ENCODE measurements at regions not wholly inside any gene's neighbourhood (a gene's known extent, or its start where the extent isn't known, plus 50 kb on each side); places are given as distances from the start of the nearest gene placed in this dataset.

DNA sequence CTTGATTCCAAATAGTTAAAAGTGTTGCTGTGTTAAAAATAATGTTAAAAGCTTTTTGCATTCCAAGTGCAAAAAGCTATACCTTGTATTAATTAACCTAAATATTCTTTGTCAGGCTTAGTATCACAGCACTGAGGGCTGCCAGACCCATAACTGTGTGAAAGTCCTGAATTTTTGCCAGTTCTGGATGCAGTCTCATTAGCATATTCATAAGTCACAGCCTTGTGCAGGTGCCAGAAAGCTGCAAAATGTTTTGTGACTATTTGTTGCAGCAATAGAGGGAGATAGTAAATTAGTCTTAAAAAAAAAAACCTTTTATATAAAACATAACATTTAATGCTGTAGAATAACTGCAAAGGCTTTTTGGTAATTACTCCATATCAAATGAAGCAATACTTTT, 56.6 kb downstream of the SLITRK1 start:
- Histone ChIP-seq H3K27ac (ENCODE audit: poor library complexity, severe bottlenecking) (no peak overlapping the region), H3K4me1 (ENCODE audit: insufficient read depth, poor library complexity, severe bottlenecking) (no peaks in the 10 kb centered on the region), H3K4me3 (ENCODE audit: severe bottlenecking) (no peak overlapping the region), H3K9me3 (ENCODE audit: severe bottlenecking) (no peaks in the 10 kb centered on the region), H3K27me3 (ENCODE audit: insufficient read depth, poor library complexity, severe bottlenecking) (no peaks in the 10 kb centered on the region), H3K36me3 (ENCODE audit: low read depth) (no peaks in the 10 kb centered on the region)
- TF ChIP-seq, protein P1, sequence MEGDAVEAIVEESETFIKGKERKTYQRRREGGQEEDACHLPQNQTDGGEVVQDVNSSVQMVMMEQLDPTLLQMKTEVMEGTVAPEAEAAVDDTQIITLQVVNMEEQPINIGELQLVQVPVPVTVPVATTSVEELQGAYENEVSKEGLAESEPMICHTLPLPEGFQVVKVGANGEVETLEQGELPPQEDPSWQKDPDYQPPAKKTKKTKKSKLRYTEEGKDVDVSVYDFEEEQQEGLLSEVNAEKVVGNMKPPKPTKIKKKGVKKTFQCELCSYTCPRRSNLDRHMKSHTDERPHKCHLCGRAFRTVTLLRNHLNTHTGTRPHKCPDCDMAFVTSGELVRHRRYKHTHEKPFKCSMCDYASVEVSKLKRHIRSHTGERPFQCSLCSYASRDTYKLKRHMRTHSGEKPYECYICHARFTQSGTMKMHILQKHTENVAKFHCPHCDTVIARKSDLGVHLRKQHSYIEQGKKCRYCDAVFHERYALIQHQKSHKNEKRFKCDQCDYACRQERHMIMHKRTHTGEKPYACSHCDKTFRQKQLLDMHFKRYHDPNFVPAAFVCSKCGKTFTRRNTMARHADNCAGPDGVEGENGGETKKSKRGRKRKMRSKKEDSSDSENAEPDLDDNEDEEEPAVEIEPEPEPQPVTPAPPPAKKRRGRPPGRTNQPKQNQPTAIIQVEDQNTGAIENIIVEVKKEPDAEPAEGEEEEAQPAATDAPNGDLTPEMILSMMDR (IDR thresholded peaks at IDR 0.05; ENCODE audit: poor library complexity, severe bottlenecking), result no peak
- DNase-seq (ENCODE audit: low spot score) (no peak), ATAC-seq (ENCODE audit: low read depth) (no peak)

DNA sequence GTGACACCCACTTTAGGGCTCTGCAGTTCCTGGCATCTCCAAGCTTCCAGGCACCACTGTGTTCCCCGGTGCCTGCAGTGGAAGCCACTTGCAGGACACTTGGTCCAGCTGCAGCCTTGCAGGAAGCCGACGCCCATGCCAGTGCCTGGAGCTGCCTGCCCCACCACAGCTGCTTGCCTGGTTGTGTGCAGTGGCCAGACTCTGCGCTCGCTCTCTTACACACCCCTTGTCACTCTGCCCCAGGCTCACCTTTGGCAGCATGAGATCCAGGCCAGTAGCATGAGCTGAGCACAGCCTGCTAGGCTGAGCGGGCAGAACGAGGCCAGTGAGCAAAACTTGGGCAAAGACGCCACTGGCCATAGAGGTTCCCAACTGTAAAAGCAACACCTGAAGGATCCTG, 57.7 kb downstream of the SLITRK1 start:
- Histone ChIP-seq H3K4me3 (ENCODE audit: severe bottlenecking) (no peak overlapping the region), H3K27me3 (ENCODE audit: insufficient read depth, poor library complexity, severe bottlenecking) (no peaks in the 10 kb centered on the region), H3K36me3 (ENCODE audit: low read depth) (no peaks in the 10 kb centered on the region), H3K27ac (ENCODE audit: poor library complexity, severe bottlenecking) (no peak overlapping the region), H3K4me1 (ENCODE audit: insufficient read depth, poor library complexity, severe bottlenecking) (peaks cover under 1% of the 10 kb centered on the region), H3K9me3 (ENCODE audit: severe bottlenecking) (no peaks in the 10 kb centered on the region)
- TF ChIP-seq, protein P1 (IDR thresholded peaks at IDR 0.05; ENCODE audit: poor library complexity, severe bottlenecking), result no peak
- ATAC-seq (ENCODE audit: low read depth), result no peak
- DNase-seq (ENCODE audit: low spot score), result no peak

DNA sequence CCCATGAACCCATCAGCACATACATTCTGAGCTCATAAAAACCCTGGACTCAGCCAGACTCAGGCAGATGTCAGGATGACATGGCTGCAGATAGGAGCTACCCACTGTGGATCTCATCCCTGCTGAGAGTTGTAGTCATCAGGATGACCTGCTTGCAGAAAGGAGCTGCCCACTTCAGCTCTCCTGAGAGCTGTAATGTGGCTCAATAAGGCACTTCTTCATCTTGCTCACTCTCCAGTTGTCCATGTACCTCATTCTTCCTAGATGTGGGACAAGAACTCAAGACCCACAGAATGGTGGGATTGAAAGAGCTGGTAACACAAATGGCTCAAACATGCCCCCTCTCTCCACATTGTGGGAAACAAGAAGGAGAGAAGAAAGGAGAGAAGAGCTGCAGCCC, 58.2 kb downstream of the SLITRK1 start:
- Histone ChIP-seq H3K4me1 (ENCODE audit: insufficient read depth, poor library complexity, severe bottlenecking) (peaks cover 3% of the 10 kb centered on the region), H3K27me3 (ENCODE audit: insufficient read depth, poor library complexity, severe bottlenecking) (no peaks in the 10 kb centered on the region), H3K4me3 (ENCODE audit: severe bottlenecking) (no peak overlapping the region), H3K27ac (ENCODE audit: poor library complexity, severe bottlenecking) (no peak overlapping the region), H3K36me3 (ENCODE audit: low read depth) (no peaks in the 10 kb centered on the region), H3K9me3 (ENCODE audit: severe bottlenecking) (no peaks in the 10 kb centered on the region)
- ATAC-seq (ENCODE audit: low read depth) (no peak), DNase-seq (ENCODE audit: low spot score) (no peak)
- TF ChIP-seq, protein P1 (IDR thresholded peaks at IDR 0.05; ENCODE audit: poor library complexity, severe bottlenecking), result no peak

DNA sequence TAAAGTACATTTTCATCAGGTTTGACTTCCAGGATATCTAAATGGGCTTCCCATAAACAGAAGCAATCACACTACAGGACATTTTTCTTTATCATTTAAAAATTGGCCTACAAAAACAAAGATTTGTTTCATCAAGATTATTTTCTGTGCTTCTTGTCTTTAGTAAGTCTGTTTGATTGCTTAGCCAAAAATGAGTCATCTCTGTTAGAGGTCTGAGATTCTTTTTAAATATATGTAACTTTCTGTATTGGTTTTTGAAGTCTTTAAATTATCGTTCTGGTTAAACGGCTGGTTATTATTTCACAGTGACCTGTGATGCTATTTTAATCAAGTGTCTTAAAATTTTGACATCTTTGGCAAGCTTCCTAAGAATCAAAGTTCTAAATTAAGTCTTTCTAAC, 62.7 kb downstream of the SLITRK1 start:
- Histone ChIP-seq H3K27me3 (ENCODE audit: insufficient read depth, poor library complexity, severe bottlenecking) (no peaks in the 10 kb centered on the region), H3K36me3 (ENCODE audit: low read depth) (no peaks in the 10 kb centered on the region), H3K9me3 (ENCODE audit: severe bottlenecking) (no peaks in the 10 kb centered on the region), H3K4me3 (ENCODE audit: severe bottlenecking) (no peak overlapping the region), H3K4me1 (ENCODE audit: insufficient read depth, poor library complexity, severe bottlenecking) (peaks cover 3% of the 10 kb centered on the region), H3K27ac (ENCODE audit: poor library complexity, severe bottlenecking) (no peak overlapping the region)
- ATAC-seq (ENCODE audit: low read depth), result no peak
- no peak for DNase-seq (ENCODE audit: low spot score)
- TF ChIP-seq, protein P1 (IDR thresholded peaks at IDR 0.05; ENCODE audit: poor library complexity, severe bottlenecking), result no peak

DNA sequence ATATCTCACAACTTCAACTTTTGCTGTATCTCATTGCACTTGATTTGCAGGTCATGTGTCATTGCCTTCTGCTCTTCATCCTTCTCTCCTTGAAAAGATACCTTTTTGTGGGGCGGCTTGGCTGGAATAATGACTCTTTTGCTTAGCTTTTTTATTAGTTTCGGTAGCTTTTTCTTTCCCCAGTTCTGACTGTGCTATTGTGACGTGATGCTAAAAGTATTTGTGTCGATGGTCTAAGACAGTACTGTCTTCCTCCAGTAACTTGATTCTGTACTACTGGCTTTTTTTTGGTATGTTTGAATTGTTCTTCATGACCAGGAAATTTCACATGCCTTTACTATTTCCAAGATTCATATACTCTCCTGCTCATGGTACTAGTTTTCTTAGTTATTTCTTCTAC, 63.1 kb downstream of the SLITRK1 start:
- peak; percentile 74 for ATAC-seq (ENCODE audit: low read depth)
- TF ChIP-seq, protein P1 (IDR thresholded peaks at IDR 0.05; ENCODE audit: poor library complexity, severe bottlenecking), result no peak
- no peak for DNase-seq (ENCODE audit: low spot score)

More for the DNA sequence above, 63.1 kb downstream of the SLITRK1 start:
- Histone ChIP-seq H3K4me1 (ENCODE audit: insufficient read depth, poor library complexity, severe bottlenecking) (peaks cover 3% of the 10 kb centered on the region), H3K36me3 (ENCODE audit: low read depth) (no peaks in the 10 kb centered on the region), H3K27me3 (ENCODE audit: insufficient read depth, poor library complexity, severe bottlenecking) (no peaks in the 10 kb centered on the region), H3K27ac (ENCODE audit: poor library complexity, severe bottlenecking) (no peak overlapping the region), H3K4me3 (ENCODE audit: severe bottlenecking) (no peak overlapping the region), H3K9me3 (ENCODE audit: severe bottlenecking) (no peaks in the 10 kb centered on the region)
